Breast epithelium (tissue), 4 donors: ENCODE measurements at regions not wholly inside any gene's neighbourhood (a gene's known extent, or its start where the extent isn't known, plus 50 kb on each side); places are given as distances from the start of the nearest gene placed in this dataset.

Experiments used
- DNase-seq, 2 donors: peaks; one replicate each; pipeline ENCODE4 v3.0.0-alpha.2; 2019; ENCODE audit warnings: low spot score in 2 of 2
- H3K27ac ChIP-seq, 2 donors: fragments of 200-600 bp; sonication (generic) in 1 of 2; one replicate each; pipeline ENCODE4 v1.5.1; 2016 to 2019; ENCODE audit warnings: mild to moderate bottlenecking in 1 of 2
- H3K27me3 ChIP-seq, 2 donors: fragments of 200-600 bp; sonication (generic) in 1 of 2; one replicate each; pipeline versions ENCODE4 v1.5.1 to v1.6.0; 2017 to 2019; ENCODE audit warnings: control low read depth in 1 of 2, mild to moderate bottlenecking in 1 of 2
- H3K36me3 ChIP-seq: fragments of 200-600 bp; one replicate; pipeline ENCODE4 v1.5.1; 2019
- H3K4me1 ChIP-seq, 2 donors: fragments of 200-600 bp; sonication (generic); one replicate each; pipeline ENCODE4 v1.5.1; 2016 to 2019; ENCODE audit warnings: control low read depth in 1 of 2
- H3K4me3 ChIP-seq, 3 donors: fragments of 200-600 bp; sonication (generic); 1 replicate in 2 of 3; 2 replicates in 1 of 3; pipeline ENCODE4 v1.5.1; 2016 to 2019; ENCODE audit warnings: mild to moderate bottlenecking in 3 of 3, moderate library complexity in 2 of 3
- H3K9me3 ChIP-seq, 2 donors: fragments of 200-600 bp; sonication (generic) in 1 of 2; one replicate each; pipeline ENCODE4 v1.5.1; 2016 to 2019; ENCODE audit warnings: control low read depth in 1 of 2
- CTCF ChIP-seq, 3 donors: fragments of 450-650 bp; IDR thresholded peaks; one replicate each; pipeline ENCODE4 v1.5.1; 2016 to 2017; ENCODE audit warnings: antibody characterized with exemption in 3 of 3, mild to moderate bottlenecking in 3 of 3, moderate library complexity in 3 of 3
- POLR2A ChIP-seq: fragments of 450-650 bp; IDR thresholded peaks from one replicate; pipeline ENCODE4 v1.6.1; 2016; ENCODE audit warnings: antibody characterized with exemption, mild to moderate bottlenecking, moderate library complexity
- POLR2AphosphoS5 ChIP-seq, 3 donors: sonication (generic); formaldehyde crosslinking; IDR thresholded peaks; one replicate each; pipeline ENCODE4 v1.6.1; 2017; ENCODE audit warnings: antibody characterized with exemption in 3 of 3
- intact Hi-C: fragments of 100-400 bp; cut with DNase I; formaldehyde crosslinking; loops from one replicate; pipeline ENCODE4 v1.15.1; 2023; ENCODE audit warnings: low total_unique reads

- no peak overlapping the region for H3K4me3 ChIP-seq
- TF ChIP-seq CTCF (IDR thresholded peaks at IDR 0.05) = no peak
- TF ChIP-seq POLR2A = no peak
- TF ChIP-seq POLR2AphosphoS5 (IDR thresholded peaks at IDR 0.05) = no peak
- intact Hi-C loops = no loop called here
Measured at GRCh38 chr10:116000151-116000842, 272.7 kb downstream of the GFRA1 start.

More at GRCh38 chr10:116000151-116000842, 272.7 kb downstream of the GFRA1 start:
- no peaks in the 10 kb centered on the region for H3K4me1 ChIP-seq
- peaks cover 3 to 8% of the 10 kb centered on the region in 2 donors for H3K9me3 ChIP-seq
- no peaks in the 10 kb centered on the region for H3K36me3 ChIP-seq
- DNase-seq = no peak
- no peaks in the 10 kb centered on the region for H3K27me3 ChIP-seq
- H3K27ac ChIP-seq = no peak overlapping the region
